ENCODE measurements at regions not wholly inside any gene's neighbourhood (a gene's known extent, or its start where the extent isn't known, plus 50 kb on each side); places are given as distances from the start of the nearest gene placed in this dataset.

DNA sequence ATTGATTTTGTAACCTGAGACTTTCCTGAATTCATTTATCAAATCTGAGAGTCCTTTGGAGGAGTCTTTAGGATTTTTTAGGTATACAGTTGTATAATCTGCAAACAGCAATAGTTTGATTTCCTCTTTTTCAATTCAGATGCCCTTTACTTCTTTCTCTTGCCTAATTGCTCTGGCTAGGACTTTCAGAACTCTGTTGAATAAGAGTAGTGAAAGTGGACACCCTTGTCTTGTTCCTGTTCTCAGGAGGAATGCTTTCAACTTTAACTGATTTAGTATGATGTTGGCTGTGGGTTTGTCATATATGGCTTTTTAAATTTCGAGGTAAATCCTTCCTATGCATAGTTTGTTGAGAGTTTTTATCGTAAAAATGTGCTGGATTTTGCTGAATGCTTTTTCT is 227.4 kb downstream of the CSNK2A3 start:
- intact Hi-C loops (cut with micrococcal nuclease; ENCODE audit: unreplicated experiment) = no loop called here
- DNase-seq (ENCODE audit: low read depth, low spot score) (no peak), ATAC-seq (no peak), FAIRE-seq (no peak)
- no peaks in the 10 kb centered on the region for H4K20me1 ChIP-seq (ENCODE audit: control insufficient read depth, insufficient read depth)
- in situ Hi-C loops (cut with MboI) = no loop called here
- H3K4me3 ChIP-seq = no peak overlapping the region
- H3K9ac ChIP-seq (ENCODE audit: control insufficient read depth, insufficient read depth, low read length) = no peak overlapping the region
- RAD21 ChIA-PET (ENCODE audit: unreplicated experiment) = no interaction called here
- WGBS (ENCODE audit: insufficient coverage, insufficient replicate concordance, low lambda C conversion rate, missing lambda C conversion rate) = 31% methylated on average over 2 of the region's 2 CpGs
- H3K4me2 ChIP-seq (ENCODE audit: control insufficient read depth, insufficient read depth) = no peak overlapping the region
- POLR2A ChIA-PET = no interaction called here
- H3K27me3 ChIP-seq (replicated peaks in 1 of 2; ENCODE audit: control insufficient read depth in 2 of 2, insufficient read depth in 2 of 2, low read length in 1 of 2) = no peaks in the 10 kb centered on the region; a peak in 1 of 4 replicates
- no peaks in the 10 kb centered on the region for H3K79me2 ChIP-seq (ENCODE audit: control insufficient read depth, insufficient read depth, low read length)
- H3K4me1 ChIP-seq (ENCODE audit: control insufficient read depth, insufficient read depth, low read length) = no peaks in the 10 kb centered on the region
- no peak overlapping the region for H2AFZ ChIP-seq (ENCODE audit: control insufficient read depth, low read depth, low read length)
- H3K9me3 ChIP-seq (replicated peaks; ENCODE audit: control insufficient read depth, insufficient read depth, low read length) = no peaks in the 10 kb centered on the region
- TF ChIP-seq GATAD2B (conservative IDR thresholded peaks at IDR 0.05; ENCODE audit: low read depth) (no peak), POLR2AphosphoS5 (IDR thresholded peaks at IDR 0.05; ENCODE audit: low read length) (no peak), SP1 (IDR thresholded peaks at IDR 0.05; ENCODE audit: low read depth, low read length) (no peak), SIX5 (IDR thresholded peaks at IDR 0.05; ENCODE audit: low read depth, low read length, severe bottlenecking) (no peak), NKRF (conservative IDR thresholded peaks at IDR 0.05) (no peak), HSF1 (IDR thresholded peaks at IDR 0.05; ENCODE audit: low read depth, low read length) (no peak), ZNF384 (IDR thresholded peaks at IDR 0.05; ENCODE audit: borderline replicate concordance, low read depth, low read length) (no peak), TCF12 (IDR thresholded peaks at IDR 0.05; ENCODE audit: low read depth, low read length) (no peak), TBL1XR1 (IDR thresholded peaks at IDR 0.05; ENCODE audit: low read depth, low read length) (no peak), CTCF (IDR thresholded peaks at IDR 0.05 in 2 of 3, conservative IDR thresholded peaks at IDR 0.05 in 1 of 3; ENCODE audit: control insufficient read depth in 2 of 3, extremely low read depth in 1 of 3, insufficient read depth in 1 of 3, low read depth in 3 of 3, low read length in 3 of 3) (no peak), KAT2A (conservative IDR thresholded peaks at IDR 0.05; ENCODE audit: control insufficient read depth, low read depth, low read length) (no peak), LARP7 (IDR thresholded peaks at IDR 0.05) (no peak), POLR2AphosphoS2 (IDR thresholded peaks at IDR 0.05; ENCODE audit: low read depth, low read length) (no peak), RFX5 (IDR thresholded peaks at IDR 0.05; ENCODE audit: low read depth, low read length) (no peak), MXI1 (IDR thresholded peaks at IDR 0.05; ENCODE audit: low read depth, low read length) (no peak), PML (IDR thresholded peaks at IDR 0.05; ENCODE audit: low read length) (no peak), BRCA1 (IDR thresholded peaks at IDR 0.05; ENCODE audit: low read depth, low read length) (no peak)
- TF ChIP-seq, protein P1, sequence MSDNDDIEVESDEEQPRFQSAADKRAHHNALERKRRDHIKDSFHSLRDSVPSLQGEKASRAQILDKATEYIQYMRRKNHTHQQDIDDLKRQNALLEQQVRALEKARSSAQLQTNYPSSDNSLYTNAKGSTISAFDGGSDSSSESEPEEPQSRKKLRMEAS (IDR thresholded peaks at IDR 0.05; ENCODE audit: low read depth, low read length) = no peak
- no peaks in the 10 kb centered on the region for H3K36me3 ChIP-seq (ENCODE audit: control insufficient read depth in 2 of 2, insufficient read depth in 2 of 2, low read length in 1 of 2)
- no TSS peak for BruUV-seq (replicated peaks)
- CTCF ChIA-PET = no interaction called here
- no peak overlapping the region for H3K27ac ChIP-seq (ENCODE audit: control insufficient read depth, insufficient read depth)
- SMC1A ChIA-PET (ENCODE audit: uncharacterized antibody, unreplicated experiment) = no interaction called here
